SK-N-SH treated with all-trans-retinoic acid at 6 μM for 48 hours (cell line): ENCODE measurements at regions not wholly inside any gene's neighbourhood (a gene's known extent, or its start where the extent isn't known, plus 50 kb on each side); places are given as distances from the start of the nearest gene placed in this dataset.

Experiments
- RARB ChIP-seq: fragments of 250-450 bp; sonication (Bioruptor Pico); IDR thresholded peaks from 2 replicates; pipeline ENCODE4 v1.8.0; 2021; ENCODE audit warnings: mild to moderate bottlenecking, moderate library complexity
- TF ChIP-seq, protein P1 (sequence below): fragments of 250-450 bp; sonication (Bioruptor Pico); IDR thresholded peaks from 2 replicates; pipeline ENCODE4 v1.5.0; 2020; ENCODE audit warnings: mild to moderate bottlenecking, moderate library complexity

DNA sequence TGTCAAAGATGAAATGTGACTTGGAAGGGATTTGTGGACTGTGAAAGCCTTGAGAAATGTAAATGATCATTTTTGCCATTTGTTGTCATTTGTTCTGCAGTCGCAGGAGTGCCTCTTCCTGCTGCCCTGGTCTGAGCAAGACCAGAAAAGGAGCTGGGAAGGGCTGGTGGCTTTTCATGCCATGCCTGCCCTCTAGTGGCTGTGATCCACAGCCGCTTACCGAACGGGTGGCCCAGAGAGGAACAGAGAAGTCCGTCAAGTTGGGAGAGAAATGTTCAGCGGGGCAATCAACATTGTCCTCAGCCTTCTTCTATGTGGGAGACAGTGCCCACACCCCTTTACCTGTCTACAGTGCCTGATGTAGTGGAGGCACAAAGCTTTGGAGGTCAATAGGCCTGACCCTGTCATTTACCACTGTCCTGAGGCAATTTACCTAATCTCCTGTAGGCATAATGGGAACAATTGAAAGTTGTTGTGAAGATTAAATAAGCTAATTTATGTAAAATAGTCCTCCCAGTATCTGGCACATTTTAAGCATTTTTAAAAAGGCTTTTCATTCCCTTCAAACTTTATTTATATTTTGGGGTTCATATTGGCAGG is 224.5 kb downstream of the B3GLCT start:
- TF ChIP-seq RARB (CRISPR knock-in tag): no peak
- TF ChIP-seq, protein P1, sequence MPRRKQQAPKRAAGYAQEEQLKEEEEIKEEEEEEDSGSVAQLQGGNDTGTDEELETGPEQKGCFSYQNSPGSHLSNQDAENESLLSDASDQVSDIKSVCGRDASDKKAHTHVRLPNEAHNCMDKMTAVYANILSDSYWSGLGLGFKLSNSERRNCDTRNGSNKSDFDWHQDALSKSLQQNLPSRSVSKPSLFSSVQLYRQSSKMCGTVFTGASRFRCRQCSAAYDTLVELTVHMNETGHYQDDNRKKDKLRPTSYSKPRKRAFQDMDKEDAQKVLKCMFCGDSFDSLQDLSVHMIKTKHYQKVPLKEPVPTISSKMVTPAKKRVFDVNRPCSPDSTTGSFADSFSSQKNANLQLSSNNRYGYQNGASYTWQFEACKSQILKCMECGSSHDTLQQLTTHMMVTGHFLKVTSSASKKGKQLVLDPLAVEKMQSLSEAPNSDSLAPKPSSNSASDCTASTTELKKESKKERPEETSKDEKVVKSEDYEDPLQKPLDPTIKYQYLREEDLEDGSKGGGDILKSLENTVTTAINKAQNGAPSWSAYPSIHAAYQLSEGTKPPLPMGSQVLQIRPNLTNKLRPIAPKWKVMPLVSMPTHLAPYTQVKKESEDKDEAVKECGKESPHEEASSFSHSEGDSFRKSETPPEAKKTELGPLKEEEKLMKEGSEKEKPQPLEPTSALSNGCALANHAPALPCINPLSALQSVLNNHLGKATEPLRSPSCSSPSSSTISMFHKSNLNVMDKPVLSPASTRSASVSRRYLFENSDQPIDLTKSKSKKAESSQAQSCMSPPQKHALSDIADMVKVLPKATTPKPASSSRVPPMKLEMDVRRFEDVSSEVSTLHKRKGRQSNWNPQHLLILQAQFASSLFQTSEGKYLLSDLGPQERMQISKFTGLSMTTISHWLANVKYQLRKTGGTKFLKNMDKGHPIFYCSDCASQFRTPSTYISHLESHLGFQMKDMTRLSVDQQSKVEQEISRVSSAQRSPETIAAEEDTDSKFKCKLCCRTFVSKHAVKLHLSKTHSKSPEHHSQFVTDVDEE (CRISPR knock-in tag): no peak
